ENCODE measurements at regions not wholly inside any gene's neighbourhood (a gene's known extent, or its start where the extent isn't known, plus 50 kb on each side); places are given as distances from the start of the nearest gene placed in this dataset.

DNA sequence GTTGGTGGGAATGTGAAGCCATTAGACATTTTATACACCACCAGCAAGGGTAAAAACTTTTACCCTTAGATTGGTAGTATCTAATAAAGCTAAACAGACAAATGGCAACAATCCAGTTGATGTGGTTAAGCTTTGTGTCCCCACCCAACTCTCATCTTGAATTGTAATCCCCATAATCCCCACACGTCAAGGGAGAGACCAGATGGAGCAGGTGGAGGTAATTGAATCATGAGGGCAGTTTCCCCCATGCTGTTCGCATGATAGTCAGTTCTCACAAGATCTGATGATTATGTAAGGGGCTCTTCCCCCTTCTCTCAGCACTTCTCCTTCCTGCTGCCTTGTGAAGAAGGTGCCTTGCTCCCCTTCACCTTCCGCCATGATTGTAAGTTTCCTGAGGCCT is 602.3 kb downstream of the NUF2 start:
- Mint-ChIP-seq H3K4me1 (peaks cover 14 to 17% of the 10 kb centered on the region in 2 experiments), H3K9me3 (peaks cover 0 to 3% of the 10 kb centered on the region in 2 experiments; a peak in 2 of 5 replicates), H3K27ac (no peak overlapping the region), H3K36me3 (ENCODE audit: insufficient read depth in 1 of 3, low read depth in 3 of 3) (peaks cover 0 to 7% (median 0%) of the 10 kb centered on the region in 3 experiments; a peak in 2 of 7 replicates), H3K4me3 (no peak overlapping the region), H3K27me3 (ENCODE audit: low read depth) (no peaks in the 10 kb centered on the region)
- Histone ChIP-seq H3K79me1 (ENCODE audit: insufficient read depth, low read depth, low read length, poor library complexity, severe bottlenecking) (no peaks in the 10 kb centered on the region), H3K9me3 (ENCODE audit: control insufficient read depth, low read depth, low read length) (no peaks in the 10 kb centered on the region), H3T11ph (ENCODE audit: low read length) (no peak overlapping the region), H4K8ac (replicated peaks; ENCODE audit: insufficient read length, low read depth, low read length) (no peak overlapping the region), H4K91ac (ENCODE audit: insufficient read length, low read depth, low read length) (no peak overlapping the region), H3K18ac (ENCODE audit: insufficient read length, low read depth, low read length) (no peak overlapping the region), H3K27ac (ENCODE audit: insufficient read length, low read depth, low read length) (no peak overlapping the region), H3K4ac (ENCODE audit: low read depth, low read length) (no peak overlapping the region), H2AK5ac (ENCODE audit: insufficient read length, low read length) (no peak overlapping the region), H3K79me2 (ENCODE audit: insufficient read depth, low read length) (no peaks in the 10 kb centered on the region), H2AFZ (ENCODE audit: low read length) (no peak overlapping the region), H2BK12ac (ENCODE audit: insufficient read length, low read depth, low read length) (no peak overlapping the region), H3K56ac (ENCODE audit: insufficient read length, low read depth, low read length) (no peak overlapping the region), H3K27me3 (ENCODE audit: insufficient read depth, low read length) (no peaks in the 10 kb centered on the region), H2BK120ac (ENCODE audit: low read depth, low read length, poor library complexity, severe bottlenecking) (no peak overlapping the region), H4K5ac (ENCODE audit: insufficient read length, low read depth, low read length) (no peak overlapping the region), H3K4me1 (ENCODE audit: insufficient read depth, low read length) (0 out of 2 replicates have a peak, but pooled peaks cover 2% of the 10 kb centered on the region), H3K23ac (ENCODE audit: insufficient read length, low read depth, low read length) (no peak overlapping the region), H2BK20ac (ENCODE audit: low read depth, low read length, poor library complexity, severe bottlenecking) (no peak overlapping the region), H4K20me1 (ENCODE audit: control insufficient read depth, insufficient read depth, insufficient read length) (no peaks in the 10 kb centered on the region), H3K4me2 (ENCODE audit: insufficient read depth, insufficient read length, low read length) (no peak overlapping the region), H3K14ac (ENCODE audit: insufficient read depth, low read length) (no peak overlapping the region), H2BK15ac (ENCODE audit: low read depth, low read length) (no peak overlapping the region), H3K9ac (ENCODE audit: extremely low read depth, insufficient read length, low read length) (no peak overlapping the region), H3K23me2 (ENCODE audit: insufficient read length, low read depth, low read length, poor library complexity, severe bottlenecking) (no peaks in the 10 kb centered on the region), H2BK5ac (ENCODE audit: insufficient read length, low read length) (no peak overlapping the region)
- TF ChIP-seq, protein P1, sequence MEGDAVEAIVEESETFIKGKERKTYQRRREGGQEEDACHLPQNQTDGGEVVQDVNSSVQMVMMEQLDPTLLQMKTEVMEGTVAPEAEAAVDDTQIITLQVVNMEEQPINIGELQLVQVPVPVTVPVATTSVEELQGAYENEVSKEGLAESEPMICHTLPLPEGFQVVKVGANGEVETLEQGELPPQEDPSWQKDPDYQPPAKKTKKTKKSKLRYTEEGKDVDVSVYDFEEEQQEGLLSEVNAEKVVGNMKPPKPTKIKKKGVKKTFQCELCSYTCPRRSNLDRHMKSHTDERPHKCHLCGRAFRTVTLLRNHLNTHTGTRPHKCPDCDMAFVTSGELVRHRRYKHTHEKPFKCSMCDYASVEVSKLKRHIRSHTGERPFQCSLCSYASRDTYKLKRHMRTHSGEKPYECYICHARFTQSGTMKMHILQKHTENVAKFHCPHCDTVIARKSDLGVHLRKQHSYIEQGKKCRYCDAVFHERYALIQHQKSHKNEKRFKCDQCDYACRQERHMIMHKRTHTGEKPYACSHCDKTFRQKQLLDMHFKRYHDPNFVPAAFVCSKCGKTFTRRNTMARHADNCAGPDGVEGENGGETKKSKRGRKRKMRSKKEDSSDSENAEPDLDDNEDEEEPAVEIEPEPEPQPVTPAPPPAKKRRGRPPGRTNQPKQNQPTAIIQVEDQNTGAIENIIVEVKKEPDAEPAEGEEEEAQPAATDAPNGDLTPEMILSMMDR (conservative IDR thresholded peaks at IDR 0.05) = no peak
- no CpG with 5 or more reads among the region's 3 CpGs for WGBS (ENCODE audit: extremely low coverage, insufficient read length, low lambda C conversion rate)
- no peak for DNase-seq
